Fibroblast of the conjunctiva (primary cell): ENCODE measurements at regions not wholly inside any gene's neighbourhood (a gene's known extent, or its start where the extent isn't known, plus 50 kb on each side); places are given as distances from the start of the nearest gene placed in this dataset.
"Not testable (repeated sequence)": the region's sequence is repeated elsewhere in the genome, so short reads cannot be mapped to it uniquely, and the experiment has no call there.

Source experiments
- DNase-seq: peaks from one replicate; pipeline ENCODE4 v3.0.0-alpha.2; 2010; ENCODE audit warnings: low read depth

DNA sequence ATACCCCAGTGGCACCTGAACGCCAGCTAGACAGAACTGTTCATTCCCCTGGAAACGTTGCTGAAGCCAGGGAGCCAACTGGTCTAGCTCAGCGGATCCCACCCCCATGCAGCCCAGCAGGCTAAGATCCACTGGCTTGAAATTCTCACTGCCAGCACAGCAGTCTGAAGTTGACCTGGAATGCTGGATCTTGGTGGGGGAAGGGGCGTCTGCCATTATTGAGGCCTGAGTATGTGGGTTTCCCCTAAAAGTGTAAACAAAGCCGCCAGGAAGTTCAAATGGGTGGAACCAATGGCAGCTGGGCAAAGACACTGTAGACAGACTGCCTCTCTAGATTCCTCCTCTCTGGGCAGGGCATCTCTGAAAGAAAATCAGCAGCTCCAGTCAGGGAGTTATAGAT lies 213.0 kb downstream of the NKX6-1 start:
- DNase-seq: no peak

DNA sequence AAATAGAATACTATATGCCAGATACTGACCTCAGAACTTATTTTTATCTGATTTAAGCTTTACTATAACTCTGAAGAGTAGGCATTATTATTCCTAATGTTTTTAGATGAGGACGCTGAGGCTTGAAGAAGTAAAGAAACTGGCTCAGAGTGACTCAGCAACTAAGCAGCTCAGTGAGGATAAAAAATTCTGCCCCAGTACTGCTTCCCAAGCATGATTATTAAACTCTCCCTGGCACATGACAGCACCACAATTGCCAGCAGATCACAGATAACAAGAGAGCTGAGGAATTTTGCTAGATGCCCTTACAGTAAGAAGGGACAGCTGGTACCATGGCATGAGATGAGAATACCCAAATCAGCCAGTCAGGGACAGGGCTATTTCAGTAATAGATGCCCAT lies 219.4 kb downstream of the NKX6-1 start:
- DNase-seq: no peak

DNA sequence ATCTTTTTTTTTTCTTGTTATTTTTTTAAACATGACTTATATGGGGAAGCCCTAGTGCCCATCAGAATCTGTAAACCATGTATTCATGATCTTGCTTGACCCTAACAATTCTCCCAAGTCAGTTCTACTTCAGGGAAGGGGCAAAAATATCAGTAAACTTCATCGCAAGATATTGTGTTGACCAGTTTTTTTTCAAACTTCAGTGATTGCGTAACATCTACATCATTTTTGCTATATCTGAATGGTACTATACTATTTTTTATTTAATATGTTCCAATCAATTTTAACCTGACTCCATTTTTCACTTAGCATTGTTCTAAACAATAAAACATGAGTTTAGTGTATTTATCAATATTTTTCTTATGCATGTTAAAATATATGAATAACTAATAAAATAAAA lies 221.2 kb downstream of the NKX6-1 start:
- DNase-seq: no peak

DNA sequence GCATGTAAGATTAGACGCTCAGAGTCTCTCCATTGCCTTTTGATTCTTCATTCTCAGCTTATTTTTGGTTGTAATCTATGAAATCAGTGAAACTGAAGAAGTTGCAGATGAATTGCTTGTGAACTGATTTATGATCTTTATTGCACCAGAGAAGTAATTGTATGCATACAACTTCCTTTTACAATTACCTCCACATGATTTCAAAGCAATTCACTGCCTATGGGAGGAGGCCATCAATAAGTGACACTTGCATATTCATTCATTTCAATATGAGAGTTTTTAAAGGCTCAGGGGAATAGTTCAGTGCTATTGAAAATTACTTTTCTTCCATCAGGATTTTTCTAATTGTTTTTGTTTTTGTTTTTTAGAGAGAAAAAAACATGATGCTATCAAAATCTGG lies 222.3 kb downstream of the NKX6-1 start:
- no peak for DNase-seq

DNA sequence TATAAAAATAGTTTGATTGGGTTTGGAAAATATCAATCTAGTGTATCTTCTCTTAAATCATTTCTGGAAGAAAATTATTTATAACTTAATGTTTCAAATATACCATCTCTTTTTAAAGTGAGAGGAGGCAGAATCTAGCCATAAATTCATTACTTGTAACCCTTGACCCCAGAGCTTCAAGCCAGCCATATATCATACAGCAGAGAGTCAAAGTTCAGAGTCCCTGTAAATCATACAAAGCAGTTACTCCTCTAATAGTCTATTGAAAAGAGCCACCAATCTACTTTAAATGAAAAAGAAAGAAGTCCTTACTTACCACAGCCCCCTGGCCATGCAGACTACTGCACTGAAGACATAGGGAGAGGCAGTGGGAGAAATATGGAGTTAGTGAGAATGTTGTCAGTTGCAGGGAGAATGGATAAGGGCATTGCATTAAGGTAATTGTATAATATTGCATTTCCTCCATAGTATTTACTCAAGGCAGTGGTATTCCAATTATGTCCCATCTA lies 229.5 kb downstream of the NKX6-1 start:
- DNase-seq: no peak

DNA sequence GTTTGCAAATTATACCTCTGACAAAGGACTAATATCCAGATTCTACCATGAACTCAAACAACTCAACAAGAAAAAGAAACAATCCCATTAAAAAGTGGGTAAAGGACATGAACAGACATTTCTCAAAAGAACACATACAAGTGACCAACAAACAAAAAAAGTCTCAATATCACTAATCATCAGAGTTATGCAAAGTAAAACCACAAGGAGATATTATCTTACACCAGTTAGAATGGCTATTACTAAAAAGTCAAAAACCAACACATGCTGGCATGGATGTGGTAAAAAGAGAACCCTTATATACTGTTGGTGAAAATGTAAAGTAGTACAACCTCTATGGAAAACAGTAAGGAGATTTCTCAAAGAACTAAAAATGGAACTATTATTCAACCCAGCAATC lies 234.4 kb downstream of the NKX6-1 start:
- no peak for DNase-seq

DNA sequence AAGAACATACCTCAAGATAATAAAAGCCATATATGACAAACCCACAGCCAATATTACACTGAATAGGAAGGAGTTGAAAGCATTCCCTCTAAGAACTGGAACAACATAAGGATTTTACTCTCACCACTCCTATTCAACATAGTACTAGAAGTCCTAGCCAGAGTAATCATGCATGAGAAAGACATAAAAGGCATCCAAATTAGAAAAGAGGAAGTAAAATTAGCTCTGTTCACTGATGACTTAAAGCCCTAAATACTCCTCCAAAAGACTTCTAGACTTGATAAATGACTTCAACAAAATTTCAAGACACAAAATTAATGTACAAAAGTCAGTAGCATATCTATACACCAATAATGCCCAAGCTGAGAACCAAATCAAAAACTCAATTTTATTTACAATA lies 235.7 kb downstream of the NKX6-1 start:
- no peak for DNase-seq

DNA sequence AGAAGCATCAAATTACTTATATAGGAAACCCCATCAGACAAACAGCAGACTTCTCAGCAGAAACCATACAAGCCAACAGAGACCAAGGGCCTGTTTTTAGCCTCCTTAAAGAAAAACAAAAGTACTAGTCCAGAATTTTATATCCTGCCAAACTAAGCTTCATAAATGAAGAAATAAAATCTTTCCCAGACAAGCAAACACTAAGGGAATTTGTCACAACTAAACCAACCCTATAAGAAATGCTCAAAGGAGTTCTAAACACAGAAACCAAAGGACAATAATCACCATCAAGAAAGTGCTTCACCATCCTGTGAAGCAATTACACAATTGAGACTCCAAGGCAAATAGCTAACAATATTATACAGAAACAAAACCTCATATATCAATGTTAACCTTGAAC lies 238.6 kb downstream of the NKX6-1 start:
- DNase-seq: no peak

DNA sequence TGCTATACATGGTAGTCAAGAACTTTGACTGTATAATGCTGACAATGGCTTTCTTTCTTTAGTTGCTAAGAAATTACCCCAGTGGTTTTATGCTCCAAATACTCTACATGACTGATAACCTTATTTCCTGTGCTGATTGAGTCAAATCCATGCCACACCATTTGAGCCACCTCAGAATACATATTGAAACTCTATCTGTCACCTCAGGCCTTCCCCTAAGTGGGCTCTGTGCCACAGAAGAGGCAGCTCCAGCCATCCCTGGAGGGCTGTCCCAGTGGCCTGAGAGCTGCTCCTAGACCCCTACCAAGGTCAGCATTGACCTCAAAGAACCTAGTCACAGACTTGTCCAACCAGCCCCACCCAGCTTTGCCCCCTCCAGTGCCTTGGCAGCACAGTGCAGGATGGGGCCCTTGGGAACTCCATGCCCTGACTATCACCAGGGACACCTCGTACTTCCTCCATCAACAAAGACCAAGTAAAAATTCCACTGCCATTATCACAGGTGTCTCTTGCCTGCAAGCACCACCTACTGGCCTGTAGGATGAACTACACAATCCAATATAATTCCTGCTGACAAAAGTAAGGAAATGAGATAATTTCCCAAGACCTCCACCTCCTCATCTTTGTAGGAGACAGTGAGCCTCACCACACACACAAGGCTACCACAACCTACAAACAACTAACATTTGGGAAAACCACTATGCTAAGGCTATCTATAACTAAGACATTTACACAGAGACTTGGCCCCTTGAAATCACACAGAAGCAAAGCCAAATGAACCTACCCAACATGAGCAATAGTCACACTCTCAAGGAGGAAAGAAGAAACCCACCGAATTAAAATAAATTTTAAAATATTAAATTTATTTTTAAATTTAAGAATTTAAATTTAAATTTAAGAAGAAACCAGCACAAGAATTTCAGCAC lies 239.9 kb downstream of the NKX6-1 start:
- peak; percentile 9 for DNase-seq

DNA sequence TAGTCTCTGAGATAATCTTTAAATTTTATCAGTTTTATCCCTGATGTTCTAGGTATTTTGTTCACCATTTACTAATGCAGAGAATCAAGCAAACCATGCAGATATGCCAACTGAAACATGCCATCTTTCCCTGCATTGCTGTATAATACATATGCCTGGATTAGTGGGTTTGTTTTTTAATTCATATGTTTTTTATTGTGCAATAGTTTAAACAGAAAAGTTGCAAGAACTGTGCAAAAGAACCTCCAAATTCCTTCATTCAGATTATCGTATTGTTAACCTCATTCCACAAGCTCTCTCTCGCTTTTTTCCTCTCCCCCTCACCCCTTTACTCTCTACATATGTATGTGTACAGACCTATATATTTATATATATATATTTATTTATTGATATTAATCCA lies 244.6 kb downstream of the NKX6-1 start:
- no peak for DNase-seq

DNA sequence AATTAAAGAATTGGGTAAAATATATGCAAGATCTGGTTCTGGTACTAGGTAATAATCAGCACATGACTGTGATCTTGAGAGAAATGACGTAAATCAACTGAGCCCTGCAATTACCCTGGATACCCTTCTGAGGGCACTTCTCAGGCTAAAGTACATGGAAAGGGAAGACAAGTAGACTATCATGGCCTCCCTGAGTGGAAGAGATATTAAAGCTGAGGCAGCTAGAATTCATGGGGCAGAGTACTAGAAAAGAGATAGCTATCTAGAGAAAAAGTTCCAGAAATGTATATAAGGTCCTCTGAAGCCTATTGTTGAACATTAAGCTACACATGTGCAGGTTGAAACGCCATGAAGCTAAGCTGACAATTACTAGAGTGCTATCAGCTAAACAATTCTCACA lies 249.6 kb downstream of the NKX6-1 start:
- no peak for DNase-seq

DNA sequence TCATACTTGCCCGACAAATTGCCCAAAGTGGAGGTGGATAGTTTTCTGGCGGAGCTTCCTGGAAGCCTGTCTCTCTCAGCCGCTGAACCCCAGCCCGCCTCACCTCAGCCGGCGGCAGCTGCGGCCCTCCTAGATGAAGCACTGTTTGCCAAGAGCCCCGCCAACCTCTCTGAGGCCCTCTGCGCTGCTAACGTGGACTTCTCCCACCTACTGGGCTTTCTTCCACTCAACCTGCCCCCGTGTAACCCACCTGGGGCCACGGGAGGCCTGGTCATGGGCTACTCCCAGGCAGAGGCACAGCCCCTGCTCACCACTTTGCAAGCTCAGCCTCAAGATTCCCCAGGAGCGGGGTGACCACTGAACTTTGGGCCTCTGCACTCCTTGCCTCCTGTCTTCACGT lies 254.1 kb downstream of the NKX6-1 start:
- DNase-seq: not testable (repeated sequence)

DNA sequence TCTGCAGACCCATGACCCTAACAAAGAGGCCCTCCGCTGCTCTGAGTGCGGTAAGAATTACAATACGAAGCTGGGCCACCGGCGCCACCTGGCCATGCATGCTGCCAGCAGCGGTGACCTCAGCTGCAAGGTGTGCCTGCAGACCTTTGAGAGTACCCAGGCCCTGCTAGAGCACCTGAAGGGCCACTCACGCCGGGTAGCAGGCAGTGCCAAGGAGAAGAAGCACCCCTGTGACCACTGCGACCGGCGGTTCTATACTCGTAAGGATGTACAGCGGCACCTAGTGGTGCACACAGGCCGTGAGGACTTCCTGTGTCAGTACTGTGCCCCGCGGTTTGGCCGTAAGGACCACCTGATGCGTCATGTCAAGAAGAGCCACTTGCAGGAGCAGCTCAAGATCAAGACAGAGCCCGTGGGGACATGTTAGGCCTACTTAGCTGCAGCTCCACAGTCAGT lies 254.7 kb downstream of the NKX6-1 start:
- not testable (repeated sequence) for DNase-seq

DNA sequence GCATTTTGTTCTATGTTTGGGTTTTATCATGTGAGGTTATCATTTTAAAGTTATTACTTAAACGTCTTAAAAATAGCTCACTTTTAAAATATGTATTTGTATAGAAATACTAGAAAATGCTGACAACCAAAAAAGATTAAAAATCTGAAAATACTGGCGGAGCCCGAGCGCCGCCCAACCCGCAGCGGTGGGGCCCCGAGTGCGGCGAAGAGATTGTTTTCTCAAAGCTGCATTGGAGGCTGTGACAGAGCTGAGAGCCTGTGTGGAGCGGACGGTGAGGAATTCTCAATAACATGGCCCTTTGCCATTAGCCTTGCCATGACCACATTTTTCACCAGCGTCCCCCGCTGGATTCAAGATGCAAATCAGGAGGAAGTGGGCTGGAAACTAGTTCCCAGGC lies 255.4 kb downstream of the NKX6-1 start:
- DNase-seq: no peak

DNA sequence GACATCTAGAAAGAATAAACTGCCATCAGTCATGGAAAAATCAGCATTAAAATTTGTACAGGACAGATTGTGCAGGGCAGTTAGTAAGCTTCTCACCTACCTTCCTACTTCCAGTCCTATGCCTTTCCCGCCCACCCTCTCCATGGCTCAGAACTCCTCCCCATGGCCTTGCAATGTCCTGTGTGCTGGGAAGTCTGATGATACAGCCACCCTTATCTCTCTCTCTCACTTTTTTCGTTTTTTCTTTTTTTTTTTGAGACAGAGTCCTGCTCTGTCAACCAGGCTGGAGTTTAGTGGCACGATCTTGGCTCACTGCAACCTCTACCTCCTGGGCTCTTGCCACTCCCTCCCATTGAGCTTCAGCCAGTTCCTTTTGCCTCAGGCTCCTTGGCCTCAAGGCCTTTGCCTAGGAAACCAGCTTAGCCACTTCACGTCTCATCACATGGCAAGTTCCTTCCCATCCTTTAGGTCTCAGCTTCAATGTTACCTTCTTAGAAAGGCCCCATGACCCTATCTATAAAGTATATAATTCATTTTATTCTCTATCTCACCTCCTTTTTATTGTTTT lies 259.7 kb downstream of the NKX6-1 start:
- no peak for DNase-seq

DNA sequence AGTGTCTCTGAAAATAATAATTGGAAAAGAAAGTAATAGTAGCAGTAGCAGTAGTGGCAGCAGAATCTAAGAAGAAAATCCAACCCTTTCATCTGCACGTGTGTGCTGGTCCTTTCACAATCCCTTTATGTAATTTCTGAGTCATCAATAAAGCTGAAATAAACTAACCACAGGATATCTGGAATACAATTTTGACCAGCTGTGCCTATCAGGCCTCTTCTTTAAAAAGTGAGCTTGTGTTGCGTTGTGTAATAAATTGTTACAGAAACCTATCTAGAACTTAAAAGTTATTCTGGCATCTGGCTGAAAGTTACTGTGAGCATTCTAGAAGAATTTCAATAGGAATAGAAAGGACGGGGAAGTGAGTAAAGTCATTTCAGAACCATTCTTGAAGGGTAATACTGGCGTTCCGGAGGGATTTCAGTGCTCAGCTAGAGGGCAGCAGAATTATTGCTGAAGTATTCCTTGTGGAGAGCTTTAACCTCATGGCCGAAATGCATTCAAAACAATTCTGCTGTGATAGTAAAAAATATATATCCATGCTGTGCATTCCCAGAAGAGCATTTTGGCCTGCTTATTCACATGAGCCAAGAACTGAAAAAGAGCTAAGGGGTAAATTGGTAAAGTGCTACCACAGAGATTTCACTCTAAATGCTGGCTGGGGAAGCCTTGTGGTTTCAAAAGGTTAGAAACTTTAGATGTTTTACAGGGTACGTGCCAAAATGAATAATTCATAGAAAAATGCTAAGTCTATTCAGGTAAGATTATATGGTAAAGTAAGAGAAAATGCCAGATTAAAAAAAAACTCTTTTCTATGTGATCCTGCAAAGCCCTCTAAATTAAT lies 260.6 kb downstream of the NKX6-1 start:
- no peak for DNase-seq

DNA sequence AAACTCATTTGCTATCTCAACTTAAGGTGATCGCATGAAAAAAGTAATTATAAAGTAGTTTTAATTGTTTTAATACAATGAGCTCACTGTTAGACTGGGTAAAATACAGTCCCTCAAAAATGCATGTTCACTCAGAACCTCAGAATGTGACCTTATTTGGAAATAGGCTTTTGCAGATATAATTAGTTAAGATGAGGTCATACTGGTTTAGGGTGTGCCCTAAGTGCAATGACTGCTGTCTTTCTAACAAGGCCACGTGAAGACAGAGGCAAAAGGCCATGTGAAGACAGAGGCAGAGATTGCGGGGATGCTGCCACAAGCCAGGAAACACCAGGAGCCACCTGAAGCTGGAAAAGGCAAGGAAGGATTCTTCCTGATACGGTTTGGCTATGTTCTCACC lies 262.1 kb downstream of the NKX6-1 start:
- DNase-seq: no peak

DNA sequence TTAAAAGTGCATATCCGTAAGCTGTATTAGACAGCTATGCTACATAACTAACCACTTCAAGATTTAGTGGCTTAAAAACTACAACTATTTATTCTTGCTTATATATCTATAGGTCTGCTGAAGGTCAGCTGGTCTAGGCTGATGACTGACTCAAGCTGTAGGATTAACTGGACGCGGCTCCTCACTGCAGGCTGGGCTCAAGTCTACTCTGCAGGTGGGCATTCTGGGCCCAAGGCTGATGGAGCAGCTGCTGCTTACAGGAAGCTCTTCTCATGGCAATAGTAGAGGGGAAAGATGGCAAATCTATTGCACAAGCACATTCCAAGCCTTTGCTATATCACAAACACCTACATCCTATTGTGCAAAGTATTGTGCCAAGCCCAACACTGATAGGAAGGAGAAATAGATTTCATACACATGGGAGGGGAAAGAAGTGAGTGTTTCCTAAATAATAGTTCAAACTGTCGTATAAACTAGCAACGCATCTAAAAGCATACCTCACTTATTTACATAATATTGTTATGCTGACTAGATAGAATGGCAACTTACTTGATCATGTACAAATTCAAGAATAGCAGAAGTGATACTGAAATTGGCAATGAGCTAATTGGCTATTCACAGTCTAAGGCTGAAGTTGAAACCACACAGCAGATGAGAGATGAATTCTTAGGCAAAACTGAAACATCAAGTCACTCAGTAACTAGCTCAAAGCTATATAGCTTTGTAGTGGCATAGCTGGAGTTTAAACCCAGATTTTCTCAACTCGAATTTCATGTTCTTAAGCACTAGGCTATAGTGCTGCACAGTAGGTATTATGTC lies 263.8 kb downstream of the NKX6-1 start:
- DNase-seq: no peak

DNA sequence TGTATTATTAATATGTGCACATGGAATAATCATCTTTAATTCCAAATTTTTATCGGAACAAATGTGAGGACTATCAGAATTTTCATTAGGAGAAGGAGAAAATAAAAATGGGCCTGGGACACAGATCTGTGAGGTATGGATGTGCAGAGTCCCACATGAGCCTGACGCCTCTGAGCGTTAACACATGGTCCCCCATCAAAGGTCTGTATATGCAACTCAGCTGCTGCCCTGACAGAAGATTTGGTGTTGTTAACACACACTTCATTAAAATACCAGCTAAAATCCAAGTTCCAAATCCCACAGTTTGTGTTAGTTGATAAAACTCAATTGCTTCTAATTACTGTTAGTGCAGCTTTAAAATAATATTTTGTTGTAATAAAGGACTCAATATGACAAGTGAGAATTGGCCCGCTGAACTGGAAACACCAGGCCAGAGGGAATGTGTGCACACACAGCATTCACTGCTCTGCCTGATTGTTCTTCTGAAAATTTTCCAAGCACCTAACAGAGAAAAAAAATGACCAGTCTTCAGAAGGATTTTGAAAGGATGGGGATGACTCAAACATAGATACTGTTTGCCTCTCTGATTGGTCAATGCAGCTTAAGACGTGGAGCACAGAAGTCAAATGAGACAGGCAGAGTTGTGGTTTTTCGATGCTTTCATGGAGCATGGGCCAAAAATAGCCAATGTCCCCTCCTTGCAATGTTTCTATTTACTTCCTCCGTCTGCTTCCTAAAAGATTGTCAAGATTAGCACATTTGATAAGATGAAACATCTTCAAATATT lies 266.6 kb downstream of the NKX6-1 start:
- DNase-seq: no peak

DNA sequence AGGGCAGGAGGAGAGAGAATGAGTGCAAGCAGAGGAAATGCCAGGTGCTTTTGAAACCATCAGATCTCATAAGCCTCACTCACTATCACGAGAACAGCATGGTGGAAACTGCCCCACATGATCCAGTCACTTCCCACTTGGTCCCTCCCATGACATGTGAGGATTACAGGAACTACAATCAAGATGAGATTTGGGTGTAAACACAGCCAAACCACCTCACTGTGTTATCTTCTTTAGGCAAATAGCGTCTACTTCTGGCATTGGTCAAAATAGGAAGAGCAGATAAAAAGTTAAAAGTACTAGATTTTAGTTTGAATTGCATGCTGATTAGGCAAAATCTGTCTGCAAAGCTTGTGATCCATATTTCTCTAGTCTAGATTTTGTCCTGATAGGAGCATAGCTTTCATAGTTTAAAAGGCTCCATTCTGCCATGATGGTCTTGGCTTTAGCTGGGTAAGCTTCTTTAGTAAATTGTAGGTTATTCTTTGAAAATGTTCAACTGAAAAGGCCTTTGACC lies 267.5 kb downstream of the NKX6-1 start:
- DNase-seq: no peak

DNA sequence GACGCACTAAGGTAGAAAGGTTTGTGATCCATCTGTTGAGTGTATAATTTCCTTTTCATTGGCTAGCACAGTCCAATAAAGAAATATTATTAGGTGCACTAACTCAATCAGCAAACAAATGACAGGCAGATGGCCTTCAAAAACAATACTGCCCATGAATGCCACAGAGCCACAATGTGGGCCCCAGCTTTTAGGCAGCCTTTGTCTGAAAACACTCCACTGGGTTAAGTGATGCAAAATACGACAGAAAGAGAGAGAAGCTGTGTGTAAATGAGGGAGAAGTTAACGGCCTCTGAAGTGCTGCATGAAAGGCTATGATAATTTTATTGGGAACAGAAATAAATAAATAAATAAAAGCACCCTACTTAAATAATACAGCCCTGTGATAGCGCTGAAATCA lies 274.6 kb downstream of the NKX6-1 start:
- no peak for DNase-seq
